ENCODE measurements at regions not wholly inside any gene's neighbourhood (a gene's known extent, or its start where the extent isn't known, plus 50 kb on each side); places are given as distances from the start of the nearest gene placed in this dataset.

DNA sequence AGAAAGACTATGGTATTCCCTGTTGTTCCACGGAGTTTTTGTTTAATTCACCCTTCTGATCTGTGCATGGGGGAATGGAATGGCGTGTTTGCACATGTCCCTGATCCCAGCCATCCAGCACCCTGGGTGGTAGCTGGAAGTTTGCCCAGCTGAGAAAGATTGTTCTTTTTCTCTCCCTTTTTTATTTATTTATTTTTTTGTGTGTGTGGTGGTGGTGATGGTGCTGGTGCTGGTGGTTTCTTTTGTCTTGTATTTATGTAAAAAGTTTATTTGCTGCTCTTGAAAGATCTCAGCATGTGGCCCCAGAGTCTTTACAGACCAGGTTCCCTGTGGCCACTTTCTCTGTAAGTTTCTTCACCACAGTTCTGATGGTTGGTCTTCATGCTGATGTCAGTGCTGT lies 372.6 kb downstream of the UTRN start:
- peak in 3 of 4 donors; percentile 20 to 33 (median 31) for DNase-seq
- TF ChIP-seq, protein P1, sequence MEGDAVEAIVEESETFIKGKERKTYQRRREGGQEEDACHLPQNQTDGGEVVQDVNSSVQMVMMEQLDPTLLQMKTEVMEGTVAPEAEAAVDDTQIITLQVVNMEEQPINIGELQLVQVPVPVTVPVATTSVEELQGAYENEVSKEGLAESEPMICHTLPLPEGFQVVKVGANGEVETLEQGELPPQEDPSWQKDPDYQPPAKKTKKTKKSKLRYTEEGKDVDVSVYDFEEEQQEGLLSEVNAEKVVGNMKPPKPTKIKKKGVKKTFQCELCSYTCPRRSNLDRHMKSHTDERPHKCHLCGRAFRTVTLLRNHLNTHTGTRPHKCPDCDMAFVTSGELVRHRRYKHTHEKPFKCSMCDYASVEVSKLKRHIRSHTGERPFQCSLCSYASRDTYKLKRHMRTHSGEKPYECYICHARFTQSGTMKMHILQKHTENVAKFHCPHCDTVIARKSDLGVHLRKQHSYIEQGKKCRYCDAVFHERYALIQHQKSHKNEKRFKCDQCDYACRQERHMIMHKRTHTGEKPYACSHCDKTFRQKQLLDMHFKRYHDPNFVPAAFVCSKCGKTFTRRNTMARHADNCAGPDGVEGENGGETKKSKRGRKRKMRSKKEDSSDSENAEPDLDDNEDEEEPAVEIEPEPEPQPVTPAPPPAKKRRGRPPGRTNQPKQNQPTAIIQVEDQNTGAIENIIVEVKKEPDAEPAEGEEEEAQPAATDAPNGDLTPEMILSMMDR (IDR thresholded peaks at IDR 0.05) = no peak
- no peak for TF ChIP-seq POLR2A (IDR thresholded peaks at IDR 0.05)
- no peak for ATAC-seq
- Histone ChIP-seq H3K27me3 (no peaks in the 10 kb centered on the region), H3K9me3 (no peaks in the 10 kb centered on the region), H3K27ac (peak overlapping the region in 3 of 4 donors; percentile 10 to 34 (median 32)), H3K4me3 (no peak overlapping the region), H3K36me3 (replicated peaks in 1 of 2; ENCODE audit: insufficient read depth in 1 of 2, low read depth in 2 of 2) (no peaks in the 10 kb centered on the region), H3K4me1 (peaks cover 63% of the 10 kb centered on the region)
- intact Hi-C loops (cut with DNase I) = no loop called here
- WGBS, 2 donors = 32 to 38% methylated on average over 2 of the region's 2 CpGs

DNA sequence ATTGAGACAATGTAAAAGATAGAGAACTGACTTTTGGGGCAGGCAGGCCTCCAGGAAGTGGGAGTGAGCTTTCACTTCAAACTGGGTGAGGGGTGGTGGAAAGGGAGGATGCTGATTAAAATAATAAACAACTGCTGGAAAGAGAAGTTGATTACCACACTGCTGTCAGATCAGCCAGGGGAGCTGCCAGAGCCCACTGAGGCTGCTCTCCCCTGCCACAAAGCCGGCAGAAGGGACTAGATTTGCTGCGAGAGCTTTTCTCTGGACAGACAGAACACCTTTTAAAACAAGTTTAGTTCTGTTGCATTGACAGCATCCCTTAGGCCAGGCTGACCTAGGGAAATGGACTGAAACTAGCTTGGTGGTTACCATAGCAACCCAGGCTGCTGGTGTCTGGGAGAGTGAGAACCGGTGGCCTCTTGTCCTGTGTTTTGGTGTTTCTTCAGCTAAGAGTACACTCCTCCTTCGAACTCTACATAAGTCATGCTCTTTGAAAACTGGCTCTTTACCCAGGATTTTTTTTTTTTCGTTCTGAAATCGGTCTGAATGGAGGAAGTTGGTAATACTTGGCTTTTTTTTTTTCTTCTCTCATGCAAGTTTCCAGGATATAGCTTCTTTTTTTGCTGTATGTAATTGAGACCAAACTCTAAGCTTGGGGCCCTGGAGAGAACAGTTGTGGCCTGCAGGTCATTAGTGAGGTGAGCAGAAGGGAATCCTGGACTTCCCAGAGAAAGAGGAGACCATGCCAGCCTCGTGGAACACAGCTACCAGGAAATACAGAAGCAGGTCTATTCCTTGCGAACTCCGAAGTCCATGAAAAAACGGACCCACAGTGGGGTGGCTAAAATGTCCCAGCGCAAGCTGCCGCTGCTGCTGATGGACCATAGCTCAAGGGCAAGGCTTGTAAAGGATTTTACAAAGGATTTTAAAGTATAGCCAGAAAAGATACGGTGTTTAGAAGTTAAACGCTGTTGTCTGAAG lies 374.4 kb downstream of the UTRN start:
- no peaks in the 10 kb centered on the region for H3K27me3 ChIP-seq
- 64 to 67% methylated on average over 14 of the region's 14 CpGs for WGBS, 2 donors
- ATAC-seq (peak; percentile 56), DNase-seq (peak in 3 of 4 donors; percentile 31 to 61 (median 42))
- H3K4me3 ChIP-seq = no peak overlapping the region
- intact Hi-C loops (cut with DNase I) = no loop called here
- H3K9me3 ChIP-seq = no peaks in the 10 kb centered on the region
- no peak for TF ChIP-seq POLR2A (IDR thresholded peaks at IDR 0.05)
- TF ChIP-seq, protein P1 (IDR thresholded peaks at IDR 0.05) = no peak
- H3K4me1 ChIP-seq = peaks cover 60% of the 10 kb centered on the region
- H3K36me3 ChIP-seq (replicated peaks in 1 of 2; ENCODE audit: insufficient read depth in 1 of 2, low read depth in 2 of 2) = no peaks in the 10 kb centered on the region
- peak overlapping the region in 1 of 4 donors; percentile 27 for H3K27ac ChIP-seq

DNA sequence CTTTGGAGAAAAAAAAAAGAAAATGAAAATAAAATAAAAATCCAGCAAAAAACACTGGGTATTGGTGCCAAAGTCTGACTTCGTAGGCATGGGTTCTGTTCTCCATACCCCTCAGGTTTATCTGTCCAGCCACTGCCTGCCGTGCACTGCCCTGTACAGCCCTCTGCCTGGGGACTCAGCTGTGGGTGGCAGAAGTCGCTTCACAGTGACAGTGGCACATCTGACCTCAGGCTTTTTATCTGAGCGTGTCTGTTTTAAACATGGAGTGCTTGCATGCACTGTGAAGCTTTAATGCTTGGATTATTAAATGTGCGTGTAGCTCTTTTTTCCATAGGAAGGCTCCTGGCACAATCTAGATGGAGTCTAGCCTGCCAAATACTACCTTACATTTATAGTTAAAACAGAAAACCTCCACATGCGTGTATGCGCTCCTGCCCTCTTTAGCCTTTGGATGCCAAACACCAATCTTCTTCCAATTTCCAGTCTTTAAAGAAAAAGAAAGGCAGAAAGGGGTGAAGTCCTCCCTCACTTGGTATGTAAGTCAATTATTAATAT lies 375.5 kb downstream of the UTRN start:
- 90 to 97% methylated on average over 7 of the region's 7 CpGs for whole genome bisulfite sequencing, 2 donors
- Histone ChIP-seq H3K36me3 (replicated peaks in 1 of 2; ENCODE audit: insufficient read depth in 1 of 2, low read depth in 2 of 2) (no peaks in the 10 kb centered on the region), H3K9me3 (no peaks in the 10 kb centered on the region), H3K27me3 (no peaks in the 10 kb centered on the region), H3K4me1 (peaks cover 57% of the 10 kb centered on the region), H3K4me3 (no peak overlapping the region), H3K27ac (peak overlapping the region in 1 of 4 donors; percentile 1)
- intact Hi-C loops (cut with DNase I) = no loop called here
- ATAC-seq (no peak), DNase-seq (no peak)
- no peak for TF ChIP-seq POLR2A (IDR thresholded peaks at IDR 0.05)
- TF ChIP-seq, protein P1 (IDR thresholded peaks at IDR 0.05) = no peak

DNA sequence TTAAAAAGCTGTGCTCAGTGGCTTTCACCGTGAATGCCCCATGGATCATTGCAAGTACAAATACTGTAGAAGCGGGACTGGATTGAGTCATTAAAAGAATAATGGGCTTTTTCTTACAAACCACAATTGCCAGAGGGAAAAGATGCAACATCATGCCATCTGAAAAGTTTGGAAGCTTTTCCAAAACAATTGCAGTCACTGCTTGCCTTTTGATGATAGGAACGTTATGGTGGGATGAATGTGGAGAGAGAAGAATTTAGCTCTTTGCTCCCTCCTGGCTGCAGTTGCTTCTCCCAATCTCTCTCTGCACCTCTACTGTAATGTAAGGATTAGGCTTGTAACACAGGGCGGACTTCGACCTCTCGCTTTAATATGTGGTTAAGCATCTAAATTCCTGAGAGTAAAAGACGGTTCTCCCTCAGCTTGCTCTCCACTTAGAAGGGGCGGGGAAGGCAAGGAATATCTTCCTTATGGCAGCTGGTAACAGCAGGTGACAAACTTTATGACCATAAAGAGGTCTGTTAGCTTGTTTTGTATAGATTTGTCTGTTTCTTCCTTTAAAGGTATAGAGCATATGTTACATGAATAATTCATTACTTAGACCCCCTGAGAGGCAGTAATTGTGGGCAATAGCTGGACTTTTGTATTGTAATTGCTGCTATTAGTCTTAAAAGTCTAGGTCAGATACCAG lies 376.1 kb downstream of the UTRN start:
- Histone ChIP-seq H3K27me3 (no peaks in the 10 kb centered on the region), H3K4me3 (no peak overlapping the region), H3K36me3 (replicated peaks in 1 of 2; ENCODE audit: insufficient read depth in 1 of 2, low read depth in 2 of 2) (no peaks in the 10 kb centered on the region), H3K4me1 (peaks cover 52% of the 10 kb centered on the region), H3K9me3 (no peaks in the 10 kb centered on the region), H3K27ac (peak overlapping the region in 1 of 4 donors; percentile 1)
- intact Hi-C loops (cut with DNase I) = no loop called here
- WGBS, 2 donors = 74 to 79% methylated on average over 8 of the region's 8 CpGs
- no peak for DNase-seq
- no peak for ATAC-seq
- TF ChIP-seq POLR2A (IDR thresholded peaks at IDR 0.05) = no peak
- TF ChIP-seq, protein P1 (IDR thresholded peaks at IDR 0.05) = no peak
